Sigmoid colon (tissue), 6 donors: ENCODE measurements at regions not wholly inside any gene's neighbourhood (a gene's known extent, or its start where the extent isn't known, plus 50 kb on each side); places are given as distances from the start of the nearest gene placed in this dataset.

Experiments used
- DNase-seq: peaks from one replicate; pipeline ENCODE4 v3.0.0-alpha.2; 2019
- H3K27ac ChIP-seq, 4 donors: fragments of 200-600 bp; sonication (generic); one replicate each; pipeline ENCODE4 v1.5.1; 2016 to 2019; ENCODE audit warnings: mild to moderate bottlenecking in 1 of 4
- H3K27me3 ChIP-seq, 3 donors: fragments of 200-600 bp; sonication (generic); one replicate each; pipeline ENCODE4 v1.5.1; 2019; ENCODE audit warnings: mild to moderate bottlenecking in 1 of 3
- H3K36me3 ChIP-seq, 4 donors: fragments of 200-600 bp; sonication (generic); one replicate each; pipeline ENCODE4 v1.5.1; 2016 to 2019
- H3K4me1 ChIP-seq, 4 donors: fragments of 200-600 bp; sonication (generic); one replicate each; pipeline ENCODE4 v1.5.1; 2017 to 2019
- H3K4me3 ChIP-seq, 4 donors: fragments of 200-600 bp; sonication (generic); one replicate each; pipeline ENCODE4 v1.5.1; 2017 to 2019; ENCODE audit warnings: mild to moderate bottlenecking in 2 of 4, moderate library complexity in 1 of 4
- H3K9me3 ChIP-seq, 4 donors: fragments of 200-600 bp in 3 of 4; sonication (generic) in 3 of 4; one replicate each; pipeline versions ENCODE4 v1.5.1 to v1.6.1; 2013 to 2019
- EP300 ChIP-seq, 4 donors: sonication (generic); formaldehyde crosslinking; IDR thresholded peaks; one replicate each; pipeline ENCODE4 v1.6.1; 2017; ENCODE audit warnings: antibody characterized with exemption in 4 of 4
- POLR2A ChIP-seq, 2 donors: fragments of 450-650 bp; IDR thresholded peaks; one replicate each; pipeline ENCODE4 v1.6.1; 2016; ENCODE audit warnings: antibody characterized with exemption in 2 of 2, mild to moderate bottlenecking in 2 of 2, moderate library complexity in 2 of 2
- POLR2AphosphoS5 ChIP-seq, 4 donors: sonication (generic); formaldehyde crosslinking; IDR thresholded peaks; one replicate each; pipeline ENCODE4 v1.6.1; 2017; ENCODE audit warnings: antibody characterized with exemption in 4 of 4
- WGBS, 2 donors: extraction: QIAGEN DNeasy Blood & Tissue Kit; methylation state at CpG; one replicate each; pipeline ENCODE4 v1.1.7; 2013; 5-methylcytosine and 5-hydroxymethylcytosine counted together
- intact Hi-C: fragments of 100-400 bp; cut with DNase I; formaldehyde crosslinking; loops from one replicate; pipeline ENCODE4 v1.15.1; 2023
- TF ChIP-seq, protein P1 (sequence below), 4 experiments: fragments of 450-650 bp in 3 of 4; fragments of 200-600 bp in 1 of 4; IDR thresholded peaks; one replicate each; pipeline ENCODE4 v1.5.1; 2016 to 2019; ENCODE audit warnings: antibody characterized with exemption in 4 of 4, mild to moderate bottlenecking in 3 of 4, moderate library complexity in 2 of 4
- donor health status: healthy with polysubstance abuse.
- donor health status: healthy.

- Histone ChIP-seq H3K27ac (no peak overlapping the region), H3K9me3 (no peaks in the 10 kb centered on the region), H3K27me3 (no peaks in the 10 kb centered on the region), H3K4me1 (no peaks in the 10 kb centered on the region), H3K36me3 (no peaks in the 10 kb centered on the region), H3K4me3 (no peak overlapping the region)
- intact Hi-C loops: no loop called here
- DNase-seq: no peak
- TF ChIP-seq EP300 (IDR thresholded peaks at IDR 0.05) (no peak), POLR2AphosphoS5 (IDR thresholded peaks at IDR 0.05) (no peak), POLR2A (IDR thresholded peaks at IDR 0.05) (no peak)
- TF ChIP-seq, protein P1, sequence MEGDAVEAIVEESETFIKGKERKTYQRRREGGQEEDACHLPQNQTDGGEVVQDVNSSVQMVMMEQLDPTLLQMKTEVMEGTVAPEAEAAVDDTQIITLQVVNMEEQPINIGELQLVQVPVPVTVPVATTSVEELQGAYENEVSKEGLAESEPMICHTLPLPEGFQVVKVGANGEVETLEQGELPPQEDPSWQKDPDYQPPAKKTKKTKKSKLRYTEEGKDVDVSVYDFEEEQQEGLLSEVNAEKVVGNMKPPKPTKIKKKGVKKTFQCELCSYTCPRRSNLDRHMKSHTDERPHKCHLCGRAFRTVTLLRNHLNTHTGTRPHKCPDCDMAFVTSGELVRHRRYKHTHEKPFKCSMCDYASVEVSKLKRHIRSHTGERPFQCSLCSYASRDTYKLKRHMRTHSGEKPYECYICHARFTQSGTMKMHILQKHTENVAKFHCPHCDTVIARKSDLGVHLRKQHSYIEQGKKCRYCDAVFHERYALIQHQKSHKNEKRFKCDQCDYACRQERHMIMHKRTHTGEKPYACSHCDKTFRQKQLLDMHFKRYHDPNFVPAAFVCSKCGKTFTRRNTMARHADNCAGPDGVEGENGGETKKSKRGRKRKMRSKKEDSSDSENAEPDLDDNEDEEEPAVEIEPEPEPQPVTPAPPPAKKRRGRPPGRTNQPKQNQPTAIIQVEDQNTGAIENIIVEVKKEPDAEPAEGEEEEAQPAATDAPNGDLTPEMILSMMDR (IDR thresholded peaks at IDR 0.05): no peak
- WGBS, 2 donors: 79 to 81% methylated on average over 10 of the region's 10 CpGs
Measured at GRCh38 chr2:139963863-139964355, 1183.7 kb upstream of the NXPH2 start.

GRCh38 chr2:139949242-139949972 lies 1169.2 kb upstream of the NXPH2 start:
- DNase-seq: no peak
- H3K9me3 ChIP-seq: no peaks in the 10 kb centered on the region
- H3K27ac ChIP-seq: no peak overlapping the region
- intact Hi-C loops: no loop called here
- no peaks in the 10 kb centered on the region for H3K27me3 ChIP-seq
- no peaks in the 10 kb centered on the region for H3K4me1 ChIP-seq
- TF ChIP-seq EP300 (IDR thresholded peaks at IDR 0.05) (no peak), POLR2AphosphoS5 (IDR thresholded peaks at IDR 0.05) (no peak), POLR2A (IDR thresholded peaks at IDR 0.05) (no peak)
- TF ChIP-seq, protein P1 (IDR thresholded peaks at IDR 0.05): no peak
- no peak overlapping the region for H3K4me3 ChIP-seq
- whole genome bisulfite sequencing, 2 donors: 25 to 73% methylated on average over 6 of the region's 6 CpGs
- H3K36me3 ChIP-seq: no peaks in the 10 kb centered on the region

GRCh38 chr2:139946690-139947089 lies 1166.5 kb upstream of the NXPH2 start:
- DNase-seq: no peak
- no peaks in the 10 kb centered on the region for H3K27me3 ChIP-seq
- no peaks in the 10 kb centered on the region for H3K9me3 ChIP-seq
- no peak overlapping the region for H3K4me3 ChIP-seq
- no peaks in the 10 kb centered on the region for H3K36me3 ChIP-seq
- H3K4me1 ChIP-seq: no peaks in the 10 kb centered on the region
- no peak overlapping the region for H3K27ac ChIP-seq
- TF ChIP-seq, protein P1 (IDR thresholded peaks at IDR 0.05): no peak
- intact Hi-C loops: no loop called here
- WGBS, 2 donors: 84 to 86% methylated on average over 2 of the region's 2 CpGs

GRCh38 chr2:139940686-139941085 lies 1160.5 kb upstream of the NXPH2 start:
- no peak overlapping the region for H3K27ac ChIP-seq
- no peak for DNase-seq
- WGBS, 2 donors: 93 to 97% methylated on average over 1 of the region's 1 CpG
- intact Hi-C loops: no loop called here
- H3K9me3 ChIP-seq: no peaks in the 10 kb centered on the region
- H3K4me3 ChIP-seq: no peak overlapping the region
- TF ChIP-seq, protein P1 (IDR thresholded peaks at IDR 0.05): no peak
- TF ChIP-seq POLR2AphosphoS5 (IDR thresholded peaks at IDR 0.05) (no peak), POLR2A (IDR thresholded peaks at IDR 0.05) (no peak), EP300 (IDR thresholded peaks at IDR 0.05) (no peak)
- H3K36me3 ChIP-seq: no peaks in the 10 kb centered on the region
- H3K4me1 ChIP-seq: no peaks in the 10 kb centered on the region
- no peaks in the 10 kb centered on the region for H3K27me3 ChIP-seq

- no peaks in the 10 kb centered on the region for H3K9me3 ChIP-seq
- DNase-seq: no peak
- no peaks in the 10 kb centered on the region for H3K27me3 ChIP-seq
- no peak overlapping the region for H3K27ac ChIP-seq
- H3K4me3 ChIP-seq: no peak overlapping the region
- TF ChIP-seq EP300 (IDR thresholded peaks at IDR 0.05) (no peak), POLR2AphosphoS5 (IDR thresholded peaks at IDR 0.05) (no peak), POLR2A (IDR thresholded peaks at IDR 0.05) (no peak)
- TF ChIP-seq, protein P1 (IDR thresholded peaks at IDR 0.05): no peak
- no peaks in the 10 kb centered on the region for H3K36me3 ChIP-seq
- intact Hi-C loops: no loop called here
- H3K4me1 ChIP-seq: no peaks in the 10 kb centered on the region
- 12 to 35% methylated on average over 1 of the region's 1 CpG for WGBS, 2 donors
Measured at GRCh38 chr2:139925903-139926302, 1145.7 kb upstream of the NXPH2 start.
